ENCODE measurements at regions not wholly inside any gene's neighbourhood (a gene's known extent, or its start where the extent isn't known, plus 50 kb on each side); places are given as distances from the start of the nearest gene placed in this dataset.

- no peak for TF ChIP-seq POLR2A (IDR thresholded peaks at IDR 0.05; ENCODE audit: low read depth, low read length)
- no peak for TF ChIP-seq CTCF (IDR thresholded peaks at IDR 0.05; ENCODE audit: extremely low read depth in 1 of 2, insufficient read depth in 1 of 2, low read depth in 1 of 2, low read length in 2 of 2)
- no peak for TF ChIP-seq EZH2 (IDR thresholded peaks at IDR 0.05; ENCODE audit: borderline replicate concordance, low read depth, low read length, severe bottlenecking)
- no peak for TF ChIP-seq MAX (IDR thresholded peaks at IDR 0.05; ENCODE audit: insufficient read depth, insufficient read length)
- no peak for TF ChIP-seq JUN (IDR thresholded peaks at IDR 0.05; ENCODE audit: borderline replicate concordance, insufficient read depth, insufficient read length, low read depth)
- no peak for TF ChIP-seq MYC (IDR thresholded peaks at IDR 0.05; ENCODE audit: low read depth, low read length)
- TF ChIP-seq FOS (IDR thresholded peaks at IDR 0.05; ENCODE audit: borderline replicate concordance, insufficient read depth, low read length), result no peak
Observed at GRCh38 chr16:9566099-9566498, 474.7 kb downstream of the HAPSTR1 start.
